WTC11 (cell line): ENCODE measurements at regions not wholly inside any gene's neighbourhood (a gene's known extent, or its start where the extent isn't known, plus 50 kb on each side); places are given as distances from the start of the nearest gene placed in this dataset.

ENCODE experiments used
- ATAC-seq: fragments of 200-7000 bp; cut with Tn5 transposase; 2 replicates; pipeline ENCODE4 v1.10.0; 2021; ENCODE audit warnings: mild to moderate bottlenecking, moderate library complexity
- CTCF ChIA-PET: fragments of 300-600 bp; sonication (Branson Sonifier 250); formaldehyde crosslinking; loops from one replicate; lab custom pipeline; 2021; ENCODE audit warnings: antibody characterized with exemption; lab: Charles Lee
- POLR2A ChIA-PET: fragments of 350-600 bp; sonication (Branson Sonifier 250); formaldehyde crosslinking; loops from one replicate; lab custom pipeline; 2021; ENCODE audit warnings: antibody characterized with exemption; lab: Charles Lee
- DNase-seq: peaks from one replicate; pipeline ENCODE4 v3.0.0; 2021; ENCODE audit warnings: low spot score
- H3K27ac Mint-ChIP-seq: 2 replicates; pipeline ENCODE4 v1.8.0; 2021; ENCODE audit warnings: mixed read lengths
- H3K27me3 Mint-ChIP-seq: 2 replicates; pipeline ENCODE4 v1.8.0; 2021; ENCODE audit warnings: low read depth, mild to moderate bottlenecking, moderate library complexity, mixed read lengths
- H3K36me3 Mint-ChIP-seq: 2 replicates; pipeline ENCODE4 v1.8.0; 2021; ENCODE audit warnings: mixed read lengths
- H3K4me1 Mint-ChIP-seq: 2 replicates; pipeline ENCODE4 v1.8.0; 2022; ENCODE audit warnings: mixed read lengths
- H3K4me3 Mint-ChIP-seq: 2 replicates; pipeline ENCODE4 v1.8.0; 2021; ENCODE audit warnings: mild to moderate bottlenecking, moderate library complexity, mixed read lengths
- H3K9me3 Mint-ChIP-seq: 2 replicates; pipeline ENCODE4 v1.8.0; 2021; ENCODE audit warnings: mixed read lengths
- ATF1 ChIP-seq: sonication (generic); formaldehyde crosslinking; IDR thresholded peaks from 2 replicates; pipeline ENCODE4 v1.8.1; 2023; ENCODE audit warnings: mild to moderate bottlenecking, moderate library complexity, missing genetic modification reagents
- CREM ChIP-seq: sonication (generic); formaldehyde crosslinking; IDR thresholded peaks from 2 replicates; pipeline ENCODE4 v1.8.1; 2022; ENCODE audit warnings: mild to moderate bottlenecking, missing genetic modification reagents, moderate library complexity
- ETV6 ChIP-seq: sonication (generic); formaldehyde crosslinking; IDR thresholded peaks from 2 replicates; pipeline ENCODE4 v1.8.1; 2022; ENCODE audit warnings: mild to moderate bottlenecking, missing genetic modification reagents
- HMGA2 ChIP-seq: fragments of 250-450 bp; sonication (Bioruptor Pico); IDR thresholded peaks from 2 replicates; pipeline ENCODE4 v1.4.0; 2021; ENCODE audit warnings: mild to moderate bottlenecking, moderate library complexity
- KAT7 ChIP-seq: sonication (generic); formaldehyde crosslinking; IDR thresholded peaks from 2 replicates; pipeline ENCODE4 v1.8.1; 2023; ENCODE audit warnings: missing genetic modification reagents, mild to moderate bottlenecking, borderline replicate concordance
- PRRX2 ChIP-seq: fragments of 250-450 bp; sonication (Bioruptor Pico); IDR thresholded peaks from 2 replicates; pipeline ENCODE4 v1.8.0; 2021; ENCODE audit warnings: mild to moderate bottlenecking
- RELA ChIP-seq: sonication (generic); formaldehyde crosslinking; IDR thresholded peaks from 2 replicates; pipeline ENCODE4 v1.8.1; 2022; ENCODE audit warnings: missing genetic modification reagents, mild to moderate bottlenecking, borderline replicate concordance
- SMAD3 ChIP-seq: sonication (generic); formaldehyde crosslinking; IDR thresholded peaks from 2 replicates; pipeline ENCODE4 v1.8.0; 2022; ENCODE audit warnings: missing genetic modification reagents, mild to moderate bottlenecking, borderline replicate concordance
- TEAD4 ChIP-seq: sonication (generic); formaldehyde crosslinking; IDR thresholded peaks from 2 replicates; pipeline ENCODE4 v1.8.0; 2022; ENCODE audit warnings: mild to moderate bottlenecking, missing genetic modification reagents
- ZNF121 ChIP-seq: sonication (generic); formaldehyde crosslinking; IDR thresholded peaks from 2 replicates; pipeline ENCODE4 v1.8.0; 2023; ENCODE audit warnings: missing genetic modification reagents
- ZNF219 ChIP-seq: sonication (generic); formaldehyde crosslinking; IDR thresholded peaks from 2 replicates; pipeline ENCODE4 v1.8.0; 2023; ENCODE audit warnings: missing genetic modification reagents, mild to moderate bottlenecking, borderline replicate concordance
- ZNF317 ChIP-seq: sonication (generic); formaldehyde crosslinking; IDR thresholded peaks from 2 replicates; pipeline ENCODE4 v1.8.1; 2023; ENCODE audit warnings: low read depth, mild to moderate bottlenecking, moderate library complexity, missing genetic modification reagents, borderline replicate concordance
- TF ChIP-seq, protein P1 (sequence below): sonication (generic); formaldehyde crosslinking; IDR thresholded peaks from 2 replicates; pipeline ENCODE4 v1.8.1; 2022; ENCODE audit warnings: mild to moderate bottlenecking, missing genetic modification reagents, moderate library complexity, borderline replicate concordance
- TF ChIP-seq, protein P2 (sequence below): sonication (generic); formaldehyde crosslinking; IDR thresholded peaks from 2 replicates; pipeline ENCODE4 v1.8.1; 2022; ENCODE audit warnings: low read depth, missing genetic modification reagents, borderline replicate concordance
- TF ChIP-seq, protein P3 (sequence below): sonication (generic); formaldehyde crosslinking; IDR thresholded peaks from 2 replicates; pipeline ENCODE4 v1.8.1; 2023; ENCODE audit warnings: mild to moderate bottlenecking, missing genetic modification reagents, moderate library complexity
- TF ChIP-seq, protein P4 (sequence below): fragments of 250-450 bp; sonication (Bioruptor Pico); IDR thresholded peaks from 2 replicates; pipeline ENCODE4 v2.1.2; 2022; ENCODE audit warnings: mild to moderate bottlenecking, moderate library complexity

DNA sequence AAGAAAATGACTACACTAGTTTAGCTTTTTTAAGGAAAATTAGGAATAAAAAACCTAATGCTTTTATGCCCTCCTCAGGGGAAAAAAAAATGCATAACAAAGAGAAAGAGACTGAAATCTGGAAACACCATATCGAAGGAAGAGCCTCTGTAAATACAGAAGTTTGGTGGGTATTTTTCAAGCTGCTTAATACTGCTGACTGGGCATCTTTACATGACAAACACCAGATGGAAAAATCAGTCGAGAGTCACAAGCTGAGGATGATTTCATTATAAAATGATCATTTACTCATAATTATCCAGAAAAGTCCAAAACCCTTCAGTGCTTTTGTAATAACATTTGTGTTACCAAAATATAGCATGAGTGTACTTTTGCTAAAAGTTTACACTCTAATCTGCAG is 1600.7 kb upstream of the ACVR2A start (continued):
- TF ChIP-seq, protein P1, sequence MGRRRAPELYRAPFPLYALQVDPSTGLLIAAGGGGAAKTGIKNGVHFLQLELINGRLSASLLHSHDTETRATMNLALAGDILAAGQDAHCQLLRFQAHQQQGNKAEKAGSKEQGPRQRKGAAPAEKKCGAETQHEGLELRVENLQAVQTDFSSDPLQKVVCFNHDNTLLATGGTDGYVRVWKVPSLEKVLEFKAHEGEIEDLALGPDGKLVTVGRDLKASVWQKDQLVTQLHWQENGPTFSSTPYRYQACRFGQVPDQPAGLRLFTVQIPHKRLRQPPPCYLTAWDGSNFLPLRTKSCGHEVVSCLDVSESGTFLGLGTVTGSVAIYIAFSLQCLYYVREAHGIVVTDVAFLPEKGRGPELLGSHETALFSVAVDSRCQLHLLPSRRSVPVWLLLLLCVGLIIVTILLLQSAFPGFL = no peak
- no peak for TF ChIP-seq ZNF121 (CRISPR knock-in tag)
- no peak for TF ChIP-seq RELA (CRISPR knock-in tag)
- TF ChIP-seq CREM = no peak
- TF ChIP-seq SMAD3 = no peak
- TF ChIP-seq PRRX2 (CRISPR knock-in tag) = no peak
- TF ChIP-seq, all 79 proteins: peak for 0

DNA sequence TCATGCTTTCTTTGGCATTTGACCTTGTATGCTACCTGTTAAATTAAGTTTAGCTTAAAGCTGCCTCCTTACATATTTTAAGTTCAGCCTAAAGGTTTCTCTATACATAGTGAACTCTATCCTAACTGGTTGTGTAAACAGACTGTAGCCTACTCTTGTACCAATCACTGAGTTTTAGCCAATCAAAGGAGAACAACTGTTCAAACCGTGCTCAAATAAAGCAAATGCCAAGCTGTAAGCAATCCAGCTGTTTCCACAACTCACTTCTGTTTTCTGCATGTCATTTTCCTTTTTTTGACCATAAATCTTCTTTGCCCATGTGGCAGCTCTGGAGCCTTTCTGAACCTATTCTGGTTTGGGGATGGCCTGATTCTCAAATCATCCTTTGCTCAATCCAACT is 1603.8 kb upstream of the ACVR2A start:
- Mint-ChIP-seq H3K36me3 (no peaks in the 10 kb centered on the region), H3K27ac (no peak overlapping the region), H3K4me3 (no peak overlapping the region), H3K27me3 (no peaks in the 10 kb centered on the region), H3K9me3 (no peaks in the 10 kb centered on the region), H3K4me1 (peaks cover 16% of the 10 kb centered on the region)
- POLR2A ChIA-PET = no interaction called here
- TF ChIP-seq, protein P2, sequence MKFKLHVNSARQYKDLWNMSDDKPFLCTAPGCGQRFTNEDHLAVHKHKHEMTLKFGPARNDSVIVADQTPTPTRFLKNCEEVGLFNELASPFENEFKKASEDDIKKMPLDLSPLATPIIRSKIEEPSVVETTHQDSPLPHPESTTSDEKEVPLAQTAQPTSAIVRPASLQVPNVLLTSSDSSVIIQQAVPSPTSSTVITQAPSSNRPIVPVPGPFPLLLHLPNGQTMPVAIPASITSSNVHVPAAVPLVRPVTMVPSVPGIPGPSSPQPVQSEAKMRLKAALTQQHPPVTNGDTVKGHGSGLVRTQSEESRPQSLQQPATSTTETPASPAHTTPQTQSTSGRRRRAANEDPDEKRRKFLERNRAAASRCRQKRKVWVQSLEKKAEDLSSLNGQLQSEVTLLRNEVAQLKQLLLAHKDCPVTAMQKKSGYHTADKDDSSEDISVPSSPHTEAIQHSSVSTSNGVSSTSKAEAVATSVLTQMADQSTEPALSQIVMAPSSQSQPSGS (CRISPR knock-in tag) = no peak
- no peak for DNase-seq
- no peak for ATAC-seq
- CTCF ChIA-PET = no interaction called here

DNA sequence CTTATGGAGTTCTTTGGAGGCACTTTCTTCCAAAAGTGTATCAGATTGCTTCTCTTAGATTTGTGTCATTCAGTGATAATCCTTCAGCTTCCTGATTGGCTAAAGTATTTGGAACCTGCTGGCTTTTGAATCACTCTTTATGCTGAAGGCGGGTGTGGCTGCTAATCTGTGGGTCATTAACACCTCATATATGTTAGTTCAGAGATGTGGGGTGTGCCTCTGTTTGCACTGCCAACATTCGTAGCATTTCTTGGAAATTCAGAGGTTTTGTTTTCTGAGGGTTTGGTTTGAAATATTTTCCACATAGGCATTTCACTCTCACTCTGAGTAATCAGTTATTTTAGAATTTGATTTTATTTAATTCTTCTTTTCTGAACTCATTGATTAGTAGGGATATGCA is 1604.4 kb upstream of the ACVR2A start:
- TF ChIP-seq PRRX2 (CRISPR knock-in tag) (no peak), ETV6 (CRISPR knock-in tag) (no peak), RELA (CRISPR knock-in tag) (no peak)
- TF ChIP-seq, protein P3, sequence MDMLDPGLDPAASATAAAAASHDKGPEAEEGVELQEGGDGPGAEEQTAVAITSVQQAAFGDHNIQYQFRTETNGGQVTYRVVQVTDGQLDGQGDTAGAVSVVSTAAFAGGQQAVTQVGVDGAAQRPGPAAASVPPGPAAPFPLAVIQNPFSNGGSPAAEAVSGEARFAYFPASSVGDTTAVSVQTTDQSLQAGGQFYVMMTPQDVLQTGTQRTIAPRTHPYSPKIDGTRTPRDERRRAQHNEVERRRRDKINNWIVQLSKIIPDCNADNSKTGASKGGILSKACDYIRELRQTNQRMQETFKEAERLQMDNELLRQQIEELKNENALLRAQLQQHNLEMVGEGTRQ = no peak
- H3K27me3 Mint-ChIP-seq = no peaks in the 10 kb centered on the region
- H3K36me3 Mint-ChIP-seq = no peaks in the 10 kb centered on the region
- no peak overlapping the region for H3K27ac Mint-ChIP-seq
- no peak for ATAC-seq
- H3K9me3 Mint-ChIP-seq = no peaks in the 10 kb centered on the region
- H3K4me3 Mint-ChIP-seq = no peak overlapping the region
- CTCF ChIA-PET = no interaction called here
- POLR2A ChIA-PET = no interaction called here
- peaks cover 16% of the 10 kb centered on the region for H3K4me1 Mint-ChIP-seq
- no peak for DNase-seq

DNA sequence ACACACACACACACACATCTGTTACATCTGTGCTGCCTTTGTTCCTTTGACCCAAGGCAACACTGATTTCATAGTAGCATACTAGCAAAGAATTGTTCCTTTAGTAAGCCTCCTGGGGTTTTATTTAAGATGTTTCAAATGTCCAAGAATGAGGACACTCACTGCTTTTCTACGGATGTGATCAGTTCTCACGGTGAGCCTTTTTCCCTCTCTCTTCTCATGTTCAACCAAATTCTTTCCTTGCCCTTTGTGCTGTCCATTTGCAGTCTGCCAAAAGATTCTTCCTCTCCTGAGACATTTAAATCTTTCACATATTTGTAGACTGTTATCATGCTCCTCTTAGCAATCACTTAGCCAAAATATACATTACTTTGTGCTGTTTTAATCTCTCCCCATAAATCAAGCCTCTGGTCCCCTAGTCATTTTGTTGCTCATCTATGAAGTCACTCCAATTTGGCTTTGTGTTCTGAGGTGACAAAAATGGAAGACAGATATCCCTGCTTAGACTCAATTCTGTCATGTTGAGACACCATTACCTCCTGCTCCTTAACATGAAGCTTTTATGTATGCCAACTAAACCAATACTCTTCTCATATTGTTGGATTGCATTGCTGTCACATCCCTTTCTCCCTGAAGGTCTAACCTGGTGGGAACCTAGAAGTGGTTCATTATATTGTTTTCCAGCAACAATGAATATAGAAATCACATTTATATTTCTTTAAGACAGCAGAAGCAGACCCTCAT is 1605.3 kb upstream of the ACVR2A start:
- Mint-ChIP-seq H3K27ac (no peak overlapping the region), H3K27me3 (no peaks in the 10 kb centered on the region), H3K36me3 (no peaks in the 10 kb centered on the region), H3K4me3 (no peak overlapping the region), H3K4me1 (peaks cover 15% of the 10 kb centered on the region), H3K9me3 (no peaks in the 10 kb centered on the region)
- ATAC-seq (no peak), DNase-seq (no peak)
- POLR2A ChIA-PET = no interaction called here
- CTCF ChIA-PET = no interaction called here
- no peak for TF ChIP-seq ZNF219
- TF ChIP-seq ATF1 (CRISPR knock-in tag) = no peak
- no peak for TF ChIP-seq TEAD4 (CRISPR knock-in tag)
- no peak for TF ChIP-seq HMGA2 (CRISPR knock-in tag)
- TF ChIP-seq, protein P4, sequence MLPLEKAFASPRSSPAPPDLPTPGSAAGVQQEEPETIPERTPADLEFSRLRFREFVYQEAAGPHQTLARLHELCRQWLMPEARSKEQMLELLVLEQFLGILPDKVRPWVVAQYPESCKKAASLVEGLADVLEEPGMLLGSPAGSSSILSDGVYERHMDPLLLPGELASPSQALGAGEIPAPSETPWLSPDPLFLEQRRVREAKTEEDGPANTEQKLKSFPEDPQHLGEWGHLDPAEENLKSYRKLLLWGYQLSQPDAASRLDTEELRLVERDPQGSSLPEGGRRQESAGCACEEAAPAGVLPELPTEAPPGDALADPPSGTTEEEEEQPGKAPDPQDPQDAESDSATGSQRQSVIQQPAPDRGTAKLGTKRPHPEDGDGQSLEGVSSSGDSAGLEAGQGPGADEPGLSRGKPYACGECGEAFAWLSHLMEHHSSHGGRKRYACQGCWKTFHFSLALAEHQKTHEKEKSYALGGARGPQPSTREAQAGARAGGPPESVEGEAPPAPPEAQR (CRISPR knock-in tag) = no peak
- no peak for TF ChIP-seq ZNF317 (CRISPR knock-in tag)
- TF ChIP-seq KAT7 (CRISPR knock-in tag) = no peak
